ENCODE measurements at regions not wholly inside any gene's neighbourhood (a gene's known extent, or its start where the extent isn't known, plus 50 kb on each side); places are given as distances from the start of the nearest gene placed in this dataset.
A peak's percentile ranks its signal among the peaks of the same experiment; 100 is the strongest.
"Not testable (repeated sequence)": the region's sequence is repeated elsewhere in the genome, so short reads cannot be mapped to it uniquely, and the experiment has no call there.

- peak; percentile 67 for DNase-seq (ENCODE audit: low spot score)
Measured at GRCh38 chr15:66865622-66866611, 163.9 kb downstream of the SMAD6 start.

- DNase-seq (ENCODE audit: low spot score), result no peak
Measured at GRCh38 chr15:66866656-66867055, 164.6 kb downstream of the SMAD6 start.

GRCh38 chr15:66868918-66869317 is 166.9 kb downstream of the SMAD6 start:
- DNase-seq (ENCODE audit: low spot score), result peak; percentile 38

GRCh38 chr15:66870880-66871388 is 168.9 kb downstream of the SMAD6 start:
- no peak for DNase-seq (ENCODE audit: low spot score)

GRCh38 chr15:66872405-66872804 is 170.4 kb downstream of the SMAD6 start:
- no peak for DNase-seq (ENCODE audit: low spot score)

- not testable (repeated sequence) for DNase-seq (ENCODE audit: low spot score)
Measured at GRCh38 chr15:66873331-66873730, 171.3 kb downstream of the SMAD6 start.

- no peak for DNase-seq (ENCODE audit: low spot score)
Measured at GRCh38 chr15:66873856-66874255, 171.8 kb downstream of the SMAD6 start.

GRCh38 chr15:66875588-66876420 is 173.8 kb downstream of the SMAD6 start:
- no peak for DNase-seq (ENCODE audit: low spot score)

- DNase-seq (ENCODE audit: low spot score), result no peak
Measured at GRCh38 chr15:66876421-66876730, 174.3 kb downstream of the SMAD6 start.

GRCh38 chr15:66876731-66877476 is 174.9 kb downstream of the SMAD6 start:
- DNase-seq (ENCODE audit: low spot score), result no peak

- DNase-seq (ENCODE audit: low spot score), result no peak
Measured at GRCh38 chr15:66877477-66878271, 175.6 kb downstream of the SMAD6 start.

- no peak for DNase-seq (ENCODE audit: low spot score)
Measured at GRCh38 chr15:66878761-66879160, 176.7 kb downstream of the SMAD6 start.

- DNase-seq (ENCODE audit: low spot score), result no peak
Measured at GRCh38 chr15:66879531-66880368, 177.7 kb downstream of the SMAD6 start.

GRCh38 chr15:66880380-66881155 is 178.5 kb downstream of the SMAD6 start:
- DNase-seq (ENCODE audit: low spot score), result no peak

GRCh38 chr15:66881173-66881905 is 179.3 kb downstream of the SMAD6 start:
- no peak for DNase-seq (ENCODE audit: low spot score)

- no peak for DNase-seq (ENCODE audit: low spot score)
Measured at GRCh38 chr15:66882251-66883020, 180.4 kb downstream of the SMAD6 start.

GRCh38 chr15:66883284-66883911 is 181.4 kb downstream of the SMAD6 start:
- DNase-seq (ENCODE audit: low spot score), result peak; percentile 72
